CD14-positive monocyte (primary cell): ENCODE measurements at regions not wholly inside any gene's neighbourhood (a gene's known extent, or its start where the extent isn't known, plus 50 kb on each side); places are given as distances from the start of the nearest gene placed in this dataset.

Experiments used
- DNase-seq, 3 donors: peaks; one replicate each; pipeline ENCODE4 v3.0.0-alpha.2; 2011 to 2022
- H2AFZ ChIP-seq: 2 replicates; pipeline ENCODE4 v1.6.0; 2012; ENCODE audit warnings: mild to moderate bottlenecking, low read depth, low read length, inconsistent platforms; ENCODE audit not compliant: insufficient read depth, poor library complexity, severe bottlenecking
- H3K27ac ChIP-seq, 2 donors: 1 replicate in 1 of 2; 2 replicates in 1 of 2; pipeline ENCODE4 v1.5.1; 2012 to 2013; ENCODE audit warnings: low read length in 2 of 2, control low read depth in 1 of 2, inconsistent platforms in 1 of 2, low read depth in 1 of 2, mild to moderate bottlenecking in 1 of 2
- H3K27me3 ChIP-seq, 2 donors: one replicate each; pipeline versions ENCODE4 v1.6.0 to v1.6.1; 2011 to 2013; ENCODE audit warnings: low read length in 2 of 2; ENCODE audit not compliant: control insufficient read depth in 2 of 2, insufficient read depth in 2 of 2
- H3K36me3 ChIP-seq, 2 donors: replicated peaks in 1 of 2; 1 replicate in 1 of 2; 2 replicates in 1 of 2; pipeline versions ENCODE4 v1.5.1 to v1.6.1; 2012 to 2013; ENCODE audit warnings: low read length in 2 of 2, control low read depth in 1 of 2, inconsistent platforms in 1 of 2, mild to moderate bottlenecking in 1 of 2; ENCODE audit not compliant: insufficient read depth in 2 of 2, control insufficient read depth in 1 of 2
- H3K4me1 ChIP-seq, 2 donors: 1 replicate in 1 of 2; 2 replicates in 1 of 2; pipeline versions ENCODE4 v1.5.1 to v1.6.1; 2012 to 2013; ENCODE audit warnings: low read length in 2 of 2, control low read depth in 1 of 2, inconsistent platforms in 1 of 2, mild to moderate bottlenecking in 1 of 2, moderate library complexity in 1 of 2; ENCODE audit not compliant: insufficient read depth in 2 of 2, control insufficient read depth in 1 of 2
- H3K4me2 ChIP-seq: replicated peaks from 2 replicates; pipeline ENCODE3; 2012; ENCODE audit warnings: low read length, moderate library complexity, mild to moderate bottlenecking; ENCODE audit not compliant: poor library complexity, severe bottlenecking; ENCODE audit errors: extremely low read depth
- H3K4me3 ChIP-seq, 3 experiments: fragments of 200-600 bp in 1 of 3; sonication (generic) in 1 of 3; replicated peaks in 1 of 3; 1 replicate in 2 of 3; 2 replicates in 1 of 3; pipeline ENCODE4 v1.5.1; 2011 to 2013; ENCODE audit warnings: low read length in 3 of 3, mild to moderate bottlenecking in 3 of 3, control low read depth in 2 of 3, low read depth in 2 of 3, inconsistent platforms in 1 of 3, moderate library complexity in 1 of 3
- H3K79me2 ChIP-seq: 2 replicates; pipeline ENCODE4 v1.6.0; 2012; ENCODE audit warnings: mild to moderate bottlenecking, control low read depth, inconsistent platforms, low read length, moderate library complexity; ENCODE audit not compliant: insufficient read depth
- H3K9ac ChIP-seq: 2 replicates; pipeline ENCODE4 v1.6.0; 2017; ENCODE audit warnings: low read length, mild to moderate bottlenecking; ENCODE audit not compliant: insufficient read depth, poor library complexity, severe bottlenecking
- H3K9me3 ChIP-seq, 2 donors: replicated peaks in 1 of 2; 1 replicate in 1 of 2; 2 replicates in 1 of 2; pipeline versions ENCODE4 v1.5.1 to v1.6.1; 2012 to 2013; ENCODE audit warnings: low read length in 2 of 2, control low read depth in 1 of 2; ENCODE audit not compliant: control insufficient read depth in 1 of 2, insufficient read depth in 1 of 2
- H4K20me1 ChIP-seq: 2 replicates; pipeline ENCODE4 v1.6.0; 2012; ENCODE audit warnings: mild to moderate bottlenecking, low read length, control low read depth, moderate library complexity; ENCODE audit not compliant: insufficient read depth
- H3K27ac Mint-ChIP-seq, 7 donors: one replicate each; pipeline ENCODE4 v1.8.0; 2020; ENCODE audit warnings: mild to moderate bottlenecking in 7 of 7, mixed read lengths in 7 of 7, moderate library complexity in 6 of 7, inconsistent platforms in 2 of 7
- H3K27me3 Mint-ChIP-seq, 3 donors: one replicate each; pipeline ENCODE4 v1.8.0; 2021 to 2022; ENCODE audit warnings: low read depth in 3 of 3, mild to moderate bottlenecking in 3 of 3, mixed read lengths in 3 of 3, moderate library complexity in 3 of 3, inconsistent platforms in 1 of 3
- H3K36me3 Mint-ChIP-seq, 2 donors: one replicate each; pipeline ENCODE4 v1.8.0; 2020; ENCODE audit warnings: mixed read lengths in 2 of 2, inconsistent platforms in 1 of 2, mild to moderate bottlenecking in 1 of 2
- H3K4me1 Mint-ChIP-seq: one replicate; pipeline ENCODE4 v1.8.0; 2020; ENCODE audit warnings: mild to moderate bottlenecking, mixed read lengths
- H3K4me3 Mint-ChIP-seq, 2 donors: one replicate each; pipeline ENCODE4 v1.8.0; 2020; ENCODE audit warnings: mild to moderate bottlenecking in 2 of 2, mixed read lengths in 2 of 2, moderate library complexity in 1 of 2
- H3K9me3 Mint-ChIP-seq, 7 donors: one replicate each; pipeline ENCODE4 v1.8.0; 2020 to 2022; ENCODE audit warnings: mixed read lengths in 7 of 7, mild to moderate bottlenecking in 6 of 7, moderate library complexity in 6 of 7, inconsistent platforms in 2 of 7
- WGBS: methylation state at CpG from one replicate; pipeline ENCODE4 v1.1.5; 2013; ENCODE audit warnings: missing lambda C conversion rate; ENCODE audit not compliant: insufficient coverage; 5-methylcytosine and 5-hydroxymethylcytosine counted together
- intact Hi-C, 2 donors: fragments of 100-400 bp; cut with micrococcal nuclease; formaldehyde crosslinking; loops; one replicate each; pipeline versions ENCODE4 v1.15.0 to v1.15.1; 2023
- TF ChIP-seq, protein P1 (sequence below): fragments of 200-600 bp; IDR thresholded peaks from one replicate; pipeline ENCODE4 v1.8.0; 2022; ENCODE audit warnings: antibody characterized with exemption, mild to moderate bottlenecking

DNA sequence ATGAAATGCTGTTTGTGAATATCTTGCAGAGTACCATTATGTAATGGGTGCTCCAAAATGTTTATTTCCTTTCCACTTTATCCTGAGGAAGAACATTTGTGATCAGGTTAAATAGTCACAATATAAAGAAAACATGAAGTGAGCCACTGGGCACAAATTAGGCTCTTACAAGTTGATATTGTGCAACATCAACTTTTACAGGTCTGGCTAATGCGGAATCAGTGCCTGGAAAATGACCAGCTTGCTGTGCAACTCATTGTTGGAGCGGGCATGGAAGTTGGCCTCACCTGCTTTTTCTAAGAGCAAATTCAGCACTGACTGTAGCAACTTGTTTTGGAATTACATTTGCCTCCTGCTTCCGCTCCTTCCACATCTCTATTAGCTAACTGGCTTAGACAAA, 216.9 kb upstream of the PLPPR1 start:
- peaks cover 2 to 17% (median 10%) of the 10 kb centered on the region in 7 donors for H3K9me3 Mint-ChIP-seq
- no peak overlapping the region for H3K4me3 Mint-ChIP-seq
- Histone ChIP-seq H4K20me1 (no peaks in the 10 kb centered on the region), H3K4me1 (no peaks in the 10 kb centered on the region), H3K9me3 (peaks cover 0 to 13% of the 10 kb centered on the region in 2 donors), H2AFZ (no peak overlapping the region), H3K4me3 (no peak overlapping the region), H3K36me3 (no peaks in the 10 kb centered on the region), H3K4me2 (no peak overlapping the region), H3K9ac (no peak overlapping the region), H3K27me3 (no peaks in the 10 kb centered on the region), H3K79me2 (no peaks in the 10 kb centered on the region), H3K27ac (no peak overlapping the region)
- TF ChIP-seq, protein P1, sequence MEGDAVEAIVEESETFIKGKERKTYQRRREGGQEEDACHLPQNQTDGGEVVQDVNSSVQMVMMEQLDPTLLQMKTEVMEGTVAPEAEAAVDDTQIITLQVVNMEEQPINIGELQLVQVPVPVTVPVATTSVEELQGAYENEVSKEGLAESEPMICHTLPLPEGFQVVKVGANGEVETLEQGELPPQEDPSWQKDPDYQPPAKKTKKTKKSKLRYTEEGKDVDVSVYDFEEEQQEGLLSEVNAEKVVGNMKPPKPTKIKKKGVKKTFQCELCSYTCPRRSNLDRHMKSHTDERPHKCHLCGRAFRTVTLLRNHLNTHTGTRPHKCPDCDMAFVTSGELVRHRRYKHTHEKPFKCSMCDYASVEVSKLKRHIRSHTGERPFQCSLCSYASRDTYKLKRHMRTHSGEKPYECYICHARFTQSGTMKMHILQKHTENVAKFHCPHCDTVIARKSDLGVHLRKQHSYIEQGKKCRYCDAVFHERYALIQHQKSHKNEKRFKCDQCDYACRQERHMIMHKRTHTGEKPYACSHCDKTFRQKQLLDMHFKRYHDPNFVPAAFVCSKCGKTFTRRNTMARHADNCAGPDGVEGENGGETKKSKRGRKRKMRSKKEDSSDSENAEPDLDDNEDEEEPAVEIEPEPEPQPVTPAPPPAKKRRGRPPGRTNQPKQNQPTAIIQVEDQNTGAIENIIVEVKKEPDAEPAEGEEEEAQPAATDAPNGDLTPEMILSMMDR, result no peak
- intact Hi-C loops, result no loop called here
- H3K4me1 Mint-ChIP-seq, result no peaks in the 10 kb centered on the region
- H3K27ac Mint-ChIP-seq, result no peak overlapping the region
- no peak for DNase-seq
- H3K27me3 Mint-ChIP-seq, result peaks cover 0 to 2% (median 0%) of the 10 kb centered on the region in 3 donors
- 94% methylated on average over 2 of the region's 3 CpGs for WGBS
- H3K36me3 Mint-ChIP-seq, result no peaks in the 10 kb centered on the region

GRCh38 chr9:100813871-100814270, 214.7 kb upstream of the PLPPR1 start:
- H3K4me3 ChIP-seq, result no peak overlapping the region
- Mint-ChIP-seq H3K4me3 (no peak overlapping the region), H3K27ac (no peak overlapping the region), H3K36me3 (no peaks in the 10 kb centered on the region), H3K4me1 (no peaks in the 10 kb centered on the region), H3K27me3 (no peaks in the 10 kb centered on the region), H3K9me3 (peaks cover 2 to 17% (median 10%) of the 10 kb centered on the region in 7 donors)
- DNase-seq, result no peak
- no peaks in the 10 kb centered on the region for H3K4me1 ChIP-seq
- peaks cover 0 to 13% of the 10 kb centered on the region in 2 donors for H3K9me3 ChIP-seq
- WGBS, result 77% methylated on average over 2 of the region's 2 CpGs
- no peaks in the 10 kb centered on the region for H4K20me1 ChIP-seq
- TF ChIP-seq, protein P1, result no peak
- no peak overlapping the region for H3K27ac ChIP-seq
- no peak overlapping the region for H3K9ac ChIP-seq
- H3K36me3 ChIP-seq, result no peaks in the 10 kb centered on the region
- H3K27me3 ChIP-seq, result no peaks in the 10 kb centered on the region
- no peak overlapping the region for H3K4me2 ChIP-seq
- H2AFZ ChIP-seq, result no peak overlapping the region
- intact Hi-C loops, result no loop called here
- no peaks in the 10 kb centered on the region for H3K79me2 ChIP-seq
